Endothelial cell of hepatic sinusoid (primary cell): ENCODE measurements at regions not wholly inside any gene's neighbourhood (a gene's known extent, or its start where the extent isn't known, plus 50 kb on each side); places are given as distances from the start of the nearest gene placed in this dataset.
"Not testable (repeated sequence)": the region's sequence is repeated elsewhere in the genome, so short reads cannot be mapped to it uniquely, and the experiment has no call there.

Source experiments
- in situ Hi-C: cut with HindIII; loops from 2 replicates; pipeline ENCODE4 v1.10.0; 2017; ENCODE audit warnings: low sequenced_read_pairs

DNA sequence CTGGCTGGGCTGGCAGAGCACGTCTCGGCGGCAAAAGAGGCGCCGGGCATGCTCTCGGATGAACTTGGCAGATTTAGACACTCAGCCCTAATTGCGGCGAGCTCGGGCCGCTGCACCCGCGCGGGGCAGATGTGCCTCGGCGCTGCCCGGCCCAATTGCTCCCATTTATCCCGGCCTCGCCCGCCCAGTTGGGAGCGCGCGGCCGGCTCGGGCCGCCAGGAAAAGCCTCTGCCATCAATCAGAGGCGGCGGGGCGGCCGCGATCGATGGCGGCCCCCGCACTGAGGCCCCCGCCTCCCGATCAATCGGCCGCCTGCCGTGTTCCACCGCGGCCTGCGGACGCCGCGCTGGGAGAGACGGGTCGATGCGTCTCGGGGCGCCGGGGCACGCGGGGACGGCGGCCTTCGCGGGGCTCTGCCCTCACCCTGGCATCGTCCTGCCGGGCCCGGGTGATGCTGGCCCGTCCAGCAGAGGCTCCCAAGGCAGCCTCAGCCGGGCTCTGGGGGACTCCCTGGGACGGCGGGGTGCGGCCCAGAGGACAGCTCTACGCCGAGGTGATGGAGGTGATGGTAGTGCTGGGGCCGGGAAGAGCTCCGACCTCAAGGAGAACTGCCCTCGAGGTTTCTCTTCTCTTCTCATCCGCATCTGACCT lies 200.9 kb upstream of the N4BP1 start:
- in situ Hi-C loops, result no loop called here

DNA sequence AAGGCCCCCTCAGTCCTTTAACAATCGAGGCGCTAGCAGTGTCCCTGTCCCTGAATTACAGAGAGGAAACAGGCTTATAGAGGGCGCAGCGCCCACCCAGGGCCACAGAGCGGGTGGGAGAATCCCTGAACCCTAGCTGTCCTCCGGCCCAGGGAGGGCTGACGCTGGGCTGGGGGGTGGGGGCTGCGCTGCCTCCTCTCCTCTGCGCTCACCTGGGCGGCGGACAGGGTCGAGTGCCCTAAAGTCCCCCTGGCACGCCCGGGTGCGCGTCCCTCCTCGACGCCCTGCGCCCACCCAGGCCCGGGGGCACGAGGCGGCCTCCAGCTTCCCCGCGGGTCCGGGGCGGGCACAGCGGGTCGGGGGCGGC lies 200.4 kb upstream of the N4BP1 start:
- in situ Hi-C loops, result no loop called here

DNA sequence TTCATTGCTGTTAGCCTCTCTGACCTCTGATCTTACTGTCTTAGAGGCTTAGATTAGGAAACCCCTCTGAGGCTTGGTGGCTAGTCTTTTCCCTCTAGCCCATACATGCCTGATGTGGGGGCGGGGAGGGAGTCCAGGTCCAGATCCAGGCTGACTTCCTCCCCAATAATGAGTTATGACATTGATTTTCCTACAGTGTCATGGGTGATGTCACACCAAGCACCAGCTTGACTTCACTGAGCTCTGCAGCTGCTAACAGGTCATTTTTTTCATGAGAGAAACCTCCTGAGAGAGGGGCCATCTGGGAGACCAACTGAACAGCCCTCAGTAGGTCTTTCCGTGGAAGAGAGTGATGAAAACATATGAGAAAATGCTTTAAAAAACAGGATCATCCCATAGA lies 180.2 kb upstream of the N4BP1 start:
- in situ Hi-C loops, result no loop called here

DNA sequence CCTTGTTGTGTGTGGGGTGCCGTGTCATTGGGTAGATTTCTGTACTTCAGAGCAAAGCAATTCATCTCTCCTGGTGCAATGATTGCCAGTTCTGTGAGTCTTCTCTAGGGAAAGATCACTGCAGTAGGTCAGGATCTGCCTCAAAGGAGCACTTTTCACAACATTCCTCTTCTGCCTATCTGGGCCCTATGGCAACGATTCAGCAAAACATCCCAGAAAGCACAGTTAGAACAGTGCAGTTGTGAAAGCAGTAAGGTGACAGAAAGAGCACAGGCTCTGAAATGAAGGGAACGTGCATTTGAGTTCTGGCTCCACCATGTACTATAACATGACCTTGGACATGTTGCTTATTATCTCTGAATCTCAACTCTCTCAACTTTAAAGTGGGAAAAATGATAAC lies 178.5 kb upstream of the N4BP1 start:
- in situ Hi-C loops, result no loop called here

DNA sequence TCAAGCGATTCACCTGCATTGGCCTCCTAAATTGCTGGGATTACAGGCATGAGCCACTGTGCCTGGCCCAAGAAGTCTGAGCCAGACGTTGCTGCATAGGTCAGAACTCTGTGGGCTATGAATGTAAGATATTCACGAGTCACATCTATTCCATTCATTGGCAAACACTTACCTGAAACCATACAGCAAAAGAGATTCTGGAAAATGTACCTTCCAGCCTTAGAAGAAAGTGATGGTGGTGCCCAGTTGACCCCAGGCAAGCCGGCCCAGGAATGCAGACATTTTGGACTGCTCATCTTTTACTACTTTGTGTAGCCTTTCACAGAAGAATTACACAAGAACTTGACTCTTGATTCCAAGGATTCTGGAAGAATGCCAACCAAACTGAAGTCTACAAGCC lies 135.6 kb upstream of the N4BP1 start:
- in situ Hi-C loops, result no loop called here

DNA sequence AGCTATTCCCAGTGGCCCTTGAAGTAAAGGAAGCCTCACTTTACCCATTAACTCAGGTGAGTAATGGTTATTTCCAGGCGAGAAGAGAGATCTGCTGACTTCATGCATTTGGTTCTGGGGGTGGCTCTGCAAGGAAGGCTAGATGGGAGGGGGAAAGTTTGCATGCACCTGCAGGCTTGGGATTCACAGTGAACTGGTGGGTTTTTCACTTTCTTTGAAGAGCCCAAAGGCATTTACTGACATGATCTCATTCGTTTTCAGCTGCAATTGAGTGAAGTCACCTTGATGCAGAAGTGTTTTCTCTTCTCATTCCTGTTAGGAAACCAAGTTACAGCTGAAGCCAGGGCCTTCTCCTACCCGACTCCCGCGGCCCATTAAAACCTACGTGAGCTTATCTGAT lies 131.0 kb upstream of the N4BP1 start:
- in situ Hi-C loops, result no loop called here

DNA sequence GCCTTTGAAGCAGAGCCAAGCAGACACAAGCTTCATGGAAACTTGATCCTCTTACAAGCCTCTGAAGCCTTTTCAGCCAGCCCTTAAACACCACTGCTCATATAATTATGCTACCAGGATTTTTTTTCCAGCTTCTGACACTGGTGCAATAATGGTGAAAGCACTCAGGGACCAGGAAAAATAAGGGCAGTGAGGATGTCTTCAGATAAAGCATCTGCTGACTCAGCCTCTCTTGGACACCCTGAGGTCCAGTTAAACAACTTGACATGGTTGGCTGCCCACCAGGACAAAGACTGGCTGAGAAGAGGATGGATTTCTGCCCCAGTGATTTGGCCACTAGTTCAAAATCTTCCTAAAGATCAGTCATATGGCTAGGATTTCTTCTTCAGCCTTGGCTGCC lies 124.2 kb upstream of the N4BP1 start:
- in situ Hi-C loops, result no loop called here

DNA sequence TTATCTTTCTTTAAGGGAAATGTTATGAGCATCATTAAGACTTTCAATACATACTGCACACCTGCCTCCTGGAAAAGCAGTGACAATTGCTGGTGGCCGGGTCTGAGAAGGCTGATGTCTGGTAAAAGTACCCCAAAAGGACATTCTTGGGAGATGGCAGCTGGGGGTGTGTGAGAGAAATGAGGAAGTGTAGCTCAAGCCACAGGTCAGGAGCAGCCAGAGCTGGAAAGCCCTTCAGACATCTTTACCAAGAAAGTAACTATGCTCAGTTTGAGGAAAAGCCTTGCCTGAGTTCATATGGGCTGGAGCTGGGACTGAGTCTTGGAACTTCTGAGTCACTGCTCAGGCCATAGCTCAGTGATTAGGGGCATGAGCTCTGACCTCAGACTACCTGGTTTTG lies 94.7 kb upstream of the N4BP1 start:
- in situ Hi-C loops, result no loop called here

DNA sequence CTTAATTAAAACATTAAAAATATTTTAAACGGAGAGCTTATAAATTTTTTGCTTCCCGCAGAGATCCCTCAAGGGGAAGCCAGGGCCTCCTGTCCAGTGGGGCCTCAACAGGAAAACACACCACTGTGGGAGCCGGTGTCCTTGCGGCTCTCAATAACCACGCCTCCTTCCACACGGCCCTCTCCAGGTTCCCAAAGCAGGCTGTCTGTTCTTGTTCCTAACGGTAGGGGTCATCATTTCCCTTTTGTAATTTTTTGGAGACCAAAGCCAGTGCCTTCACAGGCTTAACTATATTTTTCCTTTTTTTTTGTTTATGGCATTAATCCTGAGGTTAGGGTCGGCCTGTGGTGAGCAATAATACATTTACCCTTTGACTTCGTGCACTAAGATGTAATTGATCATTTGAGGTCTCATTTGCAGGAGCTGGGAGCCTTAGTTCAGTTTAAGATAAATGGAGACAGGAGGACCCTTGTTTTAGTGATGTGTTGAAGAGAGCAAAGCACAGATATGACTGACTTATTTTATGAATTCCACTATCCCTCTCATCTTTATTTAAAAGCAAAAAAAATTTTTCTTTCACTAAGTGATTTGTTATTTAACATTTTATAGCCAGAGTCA lies 77.5 kb upstream of the N4BP1 start:
- in situ Hi-C loops, result no loop called here

DNA sequence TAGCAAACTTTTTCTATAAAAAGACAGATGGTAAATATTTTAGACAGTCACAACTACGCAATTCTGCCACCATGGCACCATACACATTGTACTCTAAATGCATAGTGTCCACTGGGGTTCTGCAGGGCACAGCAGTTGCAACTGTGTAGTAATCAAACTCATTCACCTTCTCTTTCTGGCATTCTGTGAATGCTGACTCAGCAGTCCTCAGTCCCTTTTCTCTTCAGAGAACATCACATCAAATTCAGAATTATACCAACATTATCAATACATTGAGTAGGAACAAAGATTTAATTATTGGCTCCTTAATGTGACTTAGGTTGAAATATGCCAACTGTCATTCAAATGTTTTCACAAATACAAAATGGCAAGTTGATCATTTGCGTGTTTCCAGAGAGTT lies 74.2 kb upstream of the N4BP1 start:
- in situ Hi-C loops, result no loop called here

DNA sequence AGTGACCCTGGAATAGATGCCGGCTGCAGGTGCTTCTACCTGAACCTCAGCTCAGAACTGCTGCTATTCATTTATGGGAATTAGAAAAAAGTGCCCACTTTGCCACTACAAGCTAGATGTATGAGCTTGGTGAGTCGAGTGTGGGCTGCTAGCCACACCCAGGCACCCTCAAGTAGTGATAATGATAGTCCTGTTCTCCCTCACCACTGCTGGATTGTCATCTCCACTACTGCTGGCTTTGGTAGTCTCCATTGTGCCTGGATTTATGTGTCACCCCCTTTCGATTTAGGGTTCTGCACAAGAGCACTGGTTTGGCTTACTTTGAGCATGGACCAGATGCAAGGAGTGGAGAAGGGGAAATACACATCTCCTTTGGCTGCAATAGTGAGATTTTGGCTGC lies 73.0 kb upstream of the N4BP1 start:
- in situ Hi-C loops, result no loop called here

DNA sequence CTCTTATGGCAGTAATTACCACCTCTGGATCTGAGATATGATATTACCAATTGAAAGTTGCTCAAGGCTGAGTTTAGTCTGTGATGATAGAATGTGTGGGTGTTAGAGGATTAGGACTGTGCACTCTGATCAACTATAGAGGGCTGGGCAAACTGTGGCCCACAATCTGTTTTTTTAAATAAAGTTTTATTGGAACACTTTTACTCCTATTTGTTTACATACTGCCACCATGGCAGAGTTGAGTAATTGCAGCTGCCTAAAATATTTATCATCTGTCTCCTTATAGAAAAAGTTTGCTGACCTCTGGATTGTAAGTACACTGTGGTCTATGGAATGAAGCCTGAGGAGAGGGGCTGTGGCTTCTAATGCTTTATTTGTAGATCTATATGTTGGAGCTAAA lies 71.5 kb upstream of the N4BP1 start:
- in situ Hi-C loops, result no loop called here

DNA sequence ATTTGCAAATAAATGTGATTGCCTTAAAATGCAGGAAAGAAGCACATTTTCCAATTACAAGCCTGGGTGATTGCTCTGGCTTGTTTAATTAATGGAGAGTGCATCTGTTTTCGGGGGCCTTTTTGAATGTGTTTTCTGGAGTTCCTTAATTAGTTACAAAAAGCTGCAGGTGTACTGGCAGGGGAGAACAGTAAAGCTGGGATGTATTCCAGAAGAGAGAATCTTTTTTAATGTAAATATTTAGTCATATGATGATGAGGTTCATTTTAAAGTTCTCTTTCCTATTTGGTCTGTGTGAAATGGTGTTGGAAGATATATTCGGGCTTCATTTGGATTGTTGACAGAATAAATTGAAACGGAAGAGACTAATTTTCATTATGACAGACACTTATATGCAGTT lies 70.9 kb upstream of the N4BP1 start:
- in situ Hi-C loops, result no loop called here

DNA sequence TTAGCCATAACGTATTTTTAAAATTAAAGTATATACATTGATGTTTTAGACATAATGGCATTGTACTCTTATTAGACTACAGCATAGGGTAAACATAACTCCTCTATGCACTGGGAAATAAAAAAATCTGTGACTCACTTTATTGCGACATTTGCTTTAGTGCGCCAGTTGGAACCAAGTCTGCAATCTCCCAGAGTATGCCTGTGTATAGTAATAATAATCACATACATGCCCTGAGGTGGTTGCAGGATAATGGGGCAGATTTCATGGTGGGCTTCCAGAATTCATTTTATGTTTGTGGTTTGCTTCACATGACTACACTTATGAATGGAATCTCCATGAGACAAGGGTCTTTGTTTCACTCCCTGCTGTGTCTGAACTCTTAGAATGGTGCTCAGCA lies 66.9 kb upstream of the N4BP1 start:
- in situ Hi-C loops, result no loop called here

DNA sequence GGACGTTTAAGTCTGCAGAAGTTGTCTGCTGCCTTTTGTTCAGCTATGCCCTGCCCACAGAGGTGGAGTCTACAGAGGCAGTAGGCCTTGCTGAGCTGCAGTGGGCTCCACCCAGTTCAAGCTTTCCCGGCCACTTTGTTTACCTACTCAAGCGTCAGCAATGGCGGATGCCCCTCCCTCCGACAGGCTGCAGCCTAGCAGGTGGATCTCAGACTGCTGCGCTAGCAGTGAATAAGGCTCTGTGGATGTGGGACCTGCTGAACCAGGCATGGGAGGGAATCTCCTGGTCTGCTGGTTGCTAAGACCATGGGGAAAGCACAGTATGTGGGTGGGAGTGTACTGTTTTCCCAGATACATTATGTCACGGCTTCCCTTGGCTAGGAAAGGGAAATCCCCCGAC lies 58.2 kb upstream of the N4BP1 start:
- in situ Hi-C loops, result not testable (repeated sequence)

DNA sequence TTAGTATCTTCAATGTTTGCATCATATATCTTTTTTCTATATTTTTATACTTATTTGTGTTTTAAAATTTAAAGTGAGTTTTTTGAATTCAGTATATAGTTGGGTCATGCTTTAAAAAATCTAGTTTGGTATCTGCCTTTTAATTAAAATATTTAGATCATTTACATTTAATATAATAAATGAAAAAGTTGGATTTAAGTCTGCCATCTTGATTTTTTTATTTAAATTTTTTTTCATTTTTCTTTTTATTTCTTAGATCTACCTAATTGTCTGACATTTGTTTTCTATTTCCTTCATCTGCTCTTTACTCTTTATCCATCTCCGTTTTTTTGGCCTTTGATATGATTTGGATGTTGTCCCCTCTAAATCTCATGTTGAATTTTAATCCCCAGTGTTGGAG lies 50.0 kb upstream of the N4BP1 start:
- in situ Hi-C loops, result no loop called here
